ENCODE measurements at regions not wholly inside any gene's neighbourhood (a gene's known extent, or its start where the extent isn't known, plus 50 kb on each side); places are given as distances from the start of the nearest gene placed in this dataset.

DNA sequence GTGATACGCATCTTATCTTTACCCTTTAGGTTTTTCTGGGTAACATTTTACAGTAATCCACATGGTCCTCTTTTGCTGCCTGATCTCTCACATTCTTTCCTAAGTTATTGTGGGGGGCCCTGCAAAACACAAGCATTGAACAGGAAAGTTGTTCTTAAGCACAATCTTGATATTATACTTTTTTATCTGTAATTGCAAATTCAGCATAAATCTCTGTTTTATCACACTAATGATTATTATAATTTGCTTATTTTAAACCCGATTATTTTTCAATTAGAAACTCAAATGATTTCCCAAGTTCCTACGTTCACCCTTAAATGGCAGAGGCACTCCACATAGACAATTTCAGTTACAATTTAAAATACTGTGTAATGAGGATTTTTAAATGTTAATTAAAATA lies 386.0 kb upstream of the GYPC start:
- TF ChIP-seq, protein P1, sequence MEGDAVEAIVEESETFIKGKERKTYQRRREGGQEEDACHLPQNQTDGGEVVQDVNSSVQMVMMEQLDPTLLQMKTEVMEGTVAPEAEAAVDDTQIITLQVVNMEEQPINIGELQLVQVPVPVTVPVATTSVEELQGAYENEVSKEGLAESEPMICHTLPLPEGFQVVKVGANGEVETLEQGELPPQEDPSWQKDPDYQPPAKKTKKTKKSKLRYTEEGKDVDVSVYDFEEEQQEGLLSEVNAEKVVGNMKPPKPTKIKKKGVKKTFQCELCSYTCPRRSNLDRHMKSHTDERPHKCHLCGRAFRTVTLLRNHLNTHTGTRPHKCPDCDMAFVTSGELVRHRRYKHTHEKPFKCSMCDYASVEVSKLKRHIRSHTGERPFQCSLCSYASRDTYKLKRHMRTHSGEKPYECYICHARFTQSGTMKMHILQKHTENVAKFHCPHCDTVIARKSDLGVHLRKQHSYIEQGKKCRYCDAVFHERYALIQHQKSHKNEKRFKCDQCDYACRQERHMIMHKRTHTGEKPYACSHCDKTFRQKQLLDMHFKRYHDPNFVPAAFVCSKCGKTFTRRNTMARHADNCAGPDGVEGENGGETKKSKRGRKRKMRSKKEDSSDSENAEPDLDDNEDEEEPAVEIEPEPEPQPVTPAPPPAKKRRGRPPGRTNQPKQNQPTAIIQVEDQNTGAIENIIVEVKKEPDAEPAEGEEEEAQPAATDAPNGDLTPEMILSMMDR (IDR thresholded peaks at IDR 0.05), result no peak
- TF ChIP-seq POLR2A (IDR thresholded peaks at IDR 0.05) (no peak), POLR2AphosphoS5 (IDR thresholded peaks at IDR 0.05; ENCODE audit: insufficient read depth in 1 of 2, low read depth in 1 of 2) (no peak)
